ACC112 (cell line): ENCODE measurements at regions not wholly inside any gene's neighbourhood (a gene's known extent, or its start where the extent isn't known, plus 50 kb on each side); places are given as distances from the start of the nearest gene placed in this dataset.

Source experiments
- H2AFZ ChIP-seq: fragments of 200-600 bp; sonication (generic); one replicate; pipeline ENCODE4 v1.6.0; 2017; ENCODE audit warnings: antibody characterized with exemption, low read length; ENCODE audit not compliant: unreplicated experiment
- H3K27ac ChIP-seq: fragments of 200-600 bp; sonication (generic); 2 replicates; pipeline ENCODE4 v1.5.1; 2014; ENCODE audit warnings: low read depth, mild to moderate bottlenecking, antibody characterized with exemption, low read length, moderate library complexity
- H3K27me3 ChIP-seq: fragments of 200-600 bp; sonication (generic); 2 replicates; pipeline ENCODE4 v1.6.1; 2014; ENCODE audit warnings: mild to moderate bottlenecking, antibody characterized with exemption, low read length, moderate library complexity, mixed read lengths; ENCODE audit not compliant: insufficient read depth
- H3K36me3 ChIP-seq: fragments of 200-600 bp; sonication (generic); 2 replicates; pipeline ENCODE4 v1.6.1; 2016; ENCODE audit warnings: mild to moderate bottlenecking, antibody characterized with exemption, low read length, moderate library complexity, mixed read lengths; ENCODE audit not compliant: insufficient read depth
- H3K4me1 ChIP-seq: fragments of 200-600 bp; sonication (generic); one replicate; pipeline ENCODE4 v1.6.1; 2016; ENCODE audit warnings: low read length, mixed read lengths; ENCODE audit not compliant: insufficient read depth, unreplicated experiment, control insufficient read depth
- H3K4me3 ChIP-seq: fragments of 200-600 bp; sonication (generic); 2 replicates; pipeline ENCODE4 v1.5.1; 2014; ENCODE audit warnings: mild to moderate bottlenecking, low read depth, low read length
- H3K79me2 ChIP-seq: fragments of 200-600 bp; sonication (generic); one replicate; pipeline ENCODE4 v1.6.0; 2016; ENCODE audit warnings: low read length; ENCODE audit not compliant: control insufficient read depth, unreplicated experiment, insufficient read depth

- Histone ChIP-seq H3K27me3 (no peaks in the 10 kb centered on the region), H3K79me2 (no peaks in the 10 kb centered on the region)
Observed at GRCh38 chr13:104086759-104087158, 1020.5 kb upstream of the SLC10A2 start.

DNA sequence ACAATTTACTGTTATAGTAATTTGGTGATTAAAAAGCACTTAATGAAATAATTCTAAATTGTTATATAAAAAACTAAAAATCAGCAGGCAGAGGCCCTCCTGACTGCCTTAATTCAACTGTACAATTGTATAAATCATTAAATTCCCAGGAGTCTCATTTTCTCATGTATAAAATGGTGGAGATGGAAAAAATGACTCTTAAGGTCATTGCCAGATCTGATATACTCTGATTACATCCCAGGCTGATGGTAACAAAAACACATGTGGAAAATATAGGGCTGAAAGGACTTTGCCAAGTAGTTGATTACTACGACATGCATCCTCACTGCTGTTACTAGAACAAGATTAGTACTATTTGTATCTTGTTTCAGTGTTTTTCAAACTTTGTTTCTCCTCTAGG lies 1020.0 kb upstream of the SLC10A2 start:
- Histone ChIP-seq H3K27ac (no peak overlapping the region), H2AFZ (no peak overlapping the region), H3K79me2 (no peaks in the 10 kb centered on the region), H3K4me1 (no peaks in the 10 kb centered on the region), H3K36me3 (no peaks in the 10 kb centered on the region), H3K27me3 (no peaks in the 10 kb centered on the region), H3K4me3 (no peak overlapping the region)

More at GRCh38 chr13:104086759-104087158, 1020.5 kb upstream of the SLC10A2 start:
- Histone ChIP-seq H3K27ac (no peak overlapping the region), H3K4me3 (no peak overlapping the region), H3K4me1 (no peaks in the 10 kb centered on the region), H2AFZ (no peak overlapping the region), H3K36me3 (no peaks in the 10 kb centered on the region)

- H3K4me1 ChIP-seq: no peaks in the 10 kb centered on the region
- no peaks in the 10 kb centered on the region for H3K79me2 ChIP-seq
- no peak overlapping the region for H3K27ac ChIP-seq
- H3K36me3 ChIP-seq: no peaks in the 10 kb centered on the region
- no peak overlapping the region for H3K4me3 ChIP-seq
- no peaks in the 10 kb centered on the region for H3K27me3 ChIP-seq
- H2AFZ ChIP-seq: no peak overlapping the region
Observed at GRCh38 chr13:104085611-104086010, 1019.4 kb upstream of the SLC10A2 start.

DNA sequence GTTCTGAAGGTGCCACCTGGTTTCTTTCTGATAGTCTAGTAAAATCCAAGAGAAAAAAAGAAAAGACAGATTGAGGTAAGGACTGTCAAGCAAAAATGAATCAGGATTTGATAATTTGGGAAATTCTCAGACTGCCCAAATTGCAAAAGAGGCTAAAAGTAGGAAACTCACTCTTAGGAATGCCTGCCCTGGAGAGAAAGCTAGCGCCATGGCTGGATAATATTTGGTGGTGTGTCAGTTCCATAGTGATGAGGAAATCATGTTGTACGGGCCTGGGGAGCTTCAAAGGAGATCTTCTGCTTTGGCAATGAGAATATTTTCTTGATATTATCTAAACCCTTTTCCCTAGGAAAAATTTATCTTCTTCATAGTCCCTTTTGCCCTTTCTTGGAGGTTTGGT lies 1008.1 kb upstream of the SLC10A2 start:
- no peaks in the 10 kb centered on the region for H3K79me2 ChIP-seq
- H2AFZ ChIP-seq: no peak overlapping the region
- no peak overlapping the region for H3K27ac ChIP-seq
- no peaks in the 10 kb centered on the region for H3K36me3 ChIP-seq
- no peaks in the 10 kb centered on the region for H3K4me1 ChIP-seq
- H3K27me3 ChIP-seq: no peaks in the 10 kb centered on the region
- no peak overlapping the region for H3K4me3 ChIP-seq

- Histone ChIP-seq H3K27ac (no peak overlapping the region), H3K36me3 (no peaks in the 10 kb centered on the region), H3K27me3 (no peaks in the 10 kb centered on the region), H3K79me2 (no peaks in the 10 kb centered on the region), H2AFZ (no peak overlapping the region), H3K4me1 (no peaks in the 10 kb centered on the region), H3K4me3 (no peak overlapping the region)
Observed at GRCh38 chr13:104071806-104072205, 1005.6 kb upstream of the SLC10A2 start.

DNA sequence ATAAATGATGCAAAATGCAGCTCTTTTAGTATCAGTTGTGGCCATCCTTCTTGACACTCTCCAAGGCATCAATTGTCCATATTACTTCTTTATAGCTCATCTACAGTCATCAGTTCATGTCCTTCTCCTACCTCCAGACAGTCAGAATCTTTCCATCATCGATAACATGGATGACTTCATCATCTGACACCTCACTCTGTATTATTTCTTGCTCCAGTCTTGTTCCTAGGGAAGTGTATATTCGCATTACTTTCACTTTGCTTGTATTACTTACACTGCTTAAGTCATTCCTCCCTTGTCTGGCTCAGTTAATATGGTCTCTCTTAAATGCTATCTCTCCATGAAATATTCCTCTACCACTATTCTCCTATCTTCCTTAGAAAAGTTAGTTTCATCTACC lies 999.1 kb upstream of the SLC10A2 start:
- Histone ChIP-seq H3K27ac (no peak overlapping the region), H3K27me3 (no peaks in the 10 kb centered on the region), H3K79me2 (no peaks in the 10 kb centered on the region), H3K4me1 (no peaks in the 10 kb centered on the region), H3K36me3 (no peaks in the 10 kb centered on the region), H3K4me3 (peak overlapping the region; percentile 5; the same call in 1 of the 2 replicates), H2AFZ (no peak overlapping the region)

DNA sequence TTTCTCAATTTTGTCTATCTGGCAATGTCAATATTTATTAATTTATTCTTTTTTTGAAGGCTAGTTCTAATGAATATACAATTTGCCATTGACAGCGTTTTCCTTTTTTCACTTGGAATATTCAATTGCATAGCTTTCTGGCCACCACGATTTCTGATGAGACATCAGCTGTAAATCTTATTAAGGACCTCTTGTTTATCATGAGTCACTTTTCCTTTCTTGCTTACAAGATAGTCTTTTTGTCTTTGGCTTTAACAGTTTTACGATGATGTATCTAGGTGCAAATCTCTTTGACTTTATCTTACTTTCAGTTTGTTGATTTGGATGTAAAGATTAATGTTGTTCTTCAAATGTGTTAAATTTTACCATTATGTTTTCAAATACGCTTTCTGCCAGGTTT lies 991.6 kb upstream of the SLC10A2 start:
- Histone ChIP-seq H3K27ac (no peak overlapping the region), H3K27me3 (no peaks in the 10 kb centered on the region), H3K4me3 (peak overlapping the region; percentile 29), H3K4me1 (no peaks in the 10 kb centered on the region), H3K36me3 (no peaks in the 10 kb centered on the region), H3K79me2 (no peaks in the 10 kb centered on the region), H2AFZ (no peak overlapping the region)

GRCh38 chr13:104045907-104046306 lies 979.7 kb upstream of the SLC10A2 start:
- Histone ChIP-seq H3K27ac (no peak overlapping the region), H3K79me2 (no peaks in the 10 kb centered on the region), H2AFZ (no peak overlapping the region), H3K4me3 (no peak overlapping the region), H3K4me1 (no peaks in the 10 kb centered on the region), H3K36me3 (no peaks in the 10 kb centered on the region), H3K27me3 (no peaks in the 10 kb centered on the region)

DNA sequence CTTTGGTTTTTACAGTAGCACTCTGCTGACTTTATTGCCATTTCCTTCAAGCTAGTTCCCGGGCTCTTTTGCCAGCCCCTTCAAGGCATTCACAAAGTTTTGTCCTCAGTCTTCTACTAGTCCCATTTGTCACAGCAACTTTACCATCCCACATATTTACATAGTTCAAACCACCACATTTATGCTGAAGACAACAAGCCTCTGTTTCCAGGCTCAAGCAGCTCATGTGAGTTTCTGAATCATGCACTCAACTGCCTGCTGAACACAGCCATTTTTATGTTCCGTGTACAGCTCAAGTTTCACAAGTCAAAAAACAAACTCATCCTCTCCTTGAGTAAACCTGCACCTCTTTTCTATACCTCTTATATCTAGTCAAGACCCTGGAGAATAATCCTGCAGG lies 977.0 kb upstream of the SLC10A2 start:
- no peaks in the 10 kb centered on the region for H3K79me2 ChIP-seq
- H3K27me3 ChIP-seq: no peaks in the 10 kb centered on the region
- H2AFZ ChIP-seq: no peak overlapping the region
- H3K36me3 ChIP-seq: no peaks in the 10 kb centered on the region
- H3K27ac ChIP-seq: no peak overlapping the region
- no peak overlapping the region for H3K4me3 ChIP-seq
- H3K4me1 ChIP-seq: no peaks in the 10 kb centered on the region

DNA sequence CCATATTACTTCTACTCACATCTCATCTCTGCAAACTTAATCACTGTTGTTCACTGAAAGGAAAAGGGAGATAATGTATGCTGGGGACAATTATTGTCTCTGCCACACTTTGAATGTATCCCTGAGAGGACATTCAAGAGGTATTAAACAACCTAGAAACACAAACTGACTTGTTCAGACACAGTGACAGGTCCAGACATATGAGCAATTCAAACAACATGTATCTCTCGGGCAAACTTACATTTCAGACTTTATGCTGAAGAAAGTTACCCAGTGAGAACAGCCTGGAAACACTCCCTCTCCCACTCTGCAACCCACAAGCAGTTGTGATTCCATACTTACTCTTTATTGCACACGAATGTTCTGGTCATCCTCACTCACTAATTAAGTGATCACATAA lies 968.7 kb upstream of the SLC10A2 start:
- H3K36me3 ChIP-seq: no peaks in the 10 kb centered on the region
- H3K4me3 ChIP-seq: no peak overlapping the region
- H3K4me1 ChIP-seq: no peaks in the 10 kb centered on the region
- no peak overlapping the region for H3K27ac ChIP-seq
- no peak overlapping the region for H2AFZ ChIP-seq
- no peaks in the 10 kb centered on the region for H3K79me2 ChIP-seq
- H3K27me3 ChIP-seq: no peaks in the 10 kb centered on the region

GRCh38 chr13:104025303-104025702 lies 959.1 kb upstream of the SLC10A2 start:
- Histone ChIP-seq H3K36me3 (no peaks in the 10 kb centered on the region), H3K27me3 (no peaks in the 10 kb centered on the region), H3K27ac (peak overlapping the region; percentile 64; the same call in 1 of the 2 replicates), H3K4me1 (peaks cover 3% of the 10 kb centered on the region), H3K79me2 (no peaks in the 10 kb centered on the region), H3K4me3 (no peak overlapping the region), H2AFZ (no peak overlapping the region)
